Testis (tissue), 2 donors: ENCODE measurements at regions not wholly inside any gene's neighbourhood (a gene's known extent, or its start where the extent isn't known, plus 50 kb on each side); places are given as distances from the start of the nearest gene placed in this dataset.

ENCODE experiments used
- DNase-seq: peaks from one replicate; pipeline ENCODE4 v3.0.0-alpha.2; 2019
- H3K27ac ChIP-seq, 2 donors: fragments of 200-600 bp; sonication (generic); one replicate each; pipeline ENCODE4 v1.5.1; 2019
- H3K27me3 ChIP-seq: fragments of 200-600 bp; sonication (generic); one replicate; pipeline ENCODE4 v1.5.1; 2019
- H3K36me3 ChIP-seq: fragments of 200-600 bp; sonication (generic); one replicate; pipeline ENCODE4 v1.5.1; 2017; ENCODE audit warnings: low read depth; ENCODE audit errors: missing control alignments
- H3K4me1 ChIP-seq: fragments of 200-600 bp; sonication (generic); one replicate; pipeline ENCODE4 v1.5.1; 2019
- H3K4me3 ChIP-seq, 2 donors: fragments of 200-600 bp; sonication (generic); one replicate each; pipeline ENCODE4 v1.5.1; 2017 to 2019
- H3K9me3 ChIP-seq: fragments of 200-600 bp; sonication (generic); one replicate; pipeline ENCODE4 v1.5.1; 2017
- CTCF ChIP-seq, 3 experiments: fragments of 450-650 bp in 2 of 3; fragments of 200-600 bp in 1 of 3; sonication (generic) in 1 of 3; IDR thresholded peaks; one replicate each; pipeline ENCODE4 v1.5.1; 2016 to 2019; ENCODE audit warnings: antibody characterized with exemption in 3 of 3, mild to moderate bottlenecking in 2 of 3, moderate library complexity in 1 of 3
- POLR2A ChIP-seq: fragments of 450-650 bp; IDR thresholded peaks from one replicate; pipeline ENCODE4 v1.6.1; 2017; ENCODE audit warnings: antibody characterized with exemption, mild to moderate bottlenecking, moderate library complexity
- WGBS, 2 donors: methylation state at CpG; one replicate each; pipeline ENCODE4 v1.1.5; 2018; 5-methylcytosine and 5-hydroxymethylcytosine counted together
- intact Hi-C: fragments of 100-400 bp; cut with DNase I; formaldehyde crosslinking; loops from one replicate; pipeline ENCODE4 v1.15.1; 2023; ENCODE audit warnings: low total_unique reads

GRCh38 chr20:12673352-12673751, 335.4 kb upstream of the SPTLC3 start:
- H3K27me3 ChIP-seq: no peaks in the 10 kb centered on the region
- H3K9me3 ChIP-seq: no peaks in the 10 kb centered on the region
- H3K36me3 ChIP-seq: no peaks in the 10 kb centered on the region
- no peak overlapping the region for H3K27ac ChIP-seq
- no peak overlapping the region for H3K4me3 ChIP-seq
- TF ChIP-seq POLR2A (no peak), CTCF (IDR thresholded peaks at IDR 0.05) (no peak)
- no peak for DNase-seq
- no peaks in the 10 kb centered on the region for H3K4me1 ChIP-seq
- 91 to 93% methylated on average over 5 of the region's 5 CpGs for WGBS, 2 donors
- intact Hi-C loops: no loop called here

- WGBS, 2 donors: 78 to 88% methylated on average over 1 of the region's 1 CpG
- no peak for TF ChIP-seq POLR2A
- no peak for TF ChIP-seq CTCF (IDR thresholded peaks at IDR 0.05)
- Histone ChIP-seq H3K36me3 (no peaks in the 10 kb centered on the region), H3K4me3 (no peak overlapping the region), H3K4me1 (no peaks in the 10 kb centered on the region), H3K9me3 (no peaks in the 10 kb centered on the region), H3K27ac (no peak overlapping the region), H3K27me3 (no peaks in the 10 kb centered on the region)
- intact Hi-C loops: no loop called here
- DNase-seq: no peak
These were observed 330.8 kb upstream of the SPTLC3 start for GRCh38 chr20:12677925-12678324.

- 79 to 90% methylated on average over 1 of the region's 1 CpG for WGBS, 2 donors
- DNase-seq: no peak
- H3K9me3 ChIP-seq: no peaks in the 10 kb centered on the region
- H3K27ac ChIP-seq: no peak overlapping the region
- no peaks in the 10 kb centered on the region for H3K27me3 ChIP-seq
- H3K36me3 ChIP-seq: no peaks in the 10 kb centered on the region
- TF ChIP-seq POLR2A: no peak
- no peak for TF ChIP-seq CTCF (IDR thresholded peaks at IDR 0.05)
- H3K4me1 ChIP-seq: no peaks in the 10 kb centered on the region
- intact Hi-C loops: no loop called here
- no peak overlapping the region for H3K4me3 ChIP-seq
These were observed 329.3 kb upstream of the SPTLC3 start for GRCh38 chr20:12679447-12679846.

- Histone ChIP-seq H3K36me3 (no peaks in the 10 kb centered on the region), H3K27me3 (no peaks in the 10 kb centered on the region), H3K4me3 (no peak overlapping the region), H3K27ac (no peak overlapping the region), H3K9me3 (no peaks in the 10 kb centered on the region), H3K4me1 (no peaks in the 10 kb centered on the region)
- intact Hi-C loops: no loop called here
- DNase-seq: no peak
- TF ChIP-seq CTCF (IDR thresholded peaks at IDR 0.05) (no peak), POLR2A (no peak)
These were observed 326.2 kb upstream of the SPTLC3 start for GRCh38 chr20:12682613-12683012.

- Histone ChIP-seq H3K27ac (no peak overlapping the region), H3K4me1 (no peaks in the 10 kb centered on the region), H3K27me3 (no peaks in the 10 kb centered on the region), H3K4me3 (no peak overlapping the region), H3K36me3 (no peaks in the 10 kb centered on the region), H3K9me3 (no peaks in the 10 kb centered on the region)
- intact Hi-C loops: no loop called here
- WGBS, 2 donors: 69 to 87% methylated on average over 4 of the region's 4 CpGs
- TF ChIP-seq CTCF (IDR thresholded peaks at IDR 0.05) (no peak), POLR2A (no peak)
- DNase-seq: no peak
These were observed 321.3 kb upstream of the SPTLC3 start for GRCh38 chr20:12687476-12687875.
